ENCODE measurements at regions not wholly inside any gene's neighbourhood (a gene's known extent, or its start where the extent isn't known, plus 50 kb on each side); places are given as distances from the start of the nearest gene placed in this dataset.
A peak's percentile ranks its signal among the peaks of the same experiment; 100 is the strongest.

DNA sequence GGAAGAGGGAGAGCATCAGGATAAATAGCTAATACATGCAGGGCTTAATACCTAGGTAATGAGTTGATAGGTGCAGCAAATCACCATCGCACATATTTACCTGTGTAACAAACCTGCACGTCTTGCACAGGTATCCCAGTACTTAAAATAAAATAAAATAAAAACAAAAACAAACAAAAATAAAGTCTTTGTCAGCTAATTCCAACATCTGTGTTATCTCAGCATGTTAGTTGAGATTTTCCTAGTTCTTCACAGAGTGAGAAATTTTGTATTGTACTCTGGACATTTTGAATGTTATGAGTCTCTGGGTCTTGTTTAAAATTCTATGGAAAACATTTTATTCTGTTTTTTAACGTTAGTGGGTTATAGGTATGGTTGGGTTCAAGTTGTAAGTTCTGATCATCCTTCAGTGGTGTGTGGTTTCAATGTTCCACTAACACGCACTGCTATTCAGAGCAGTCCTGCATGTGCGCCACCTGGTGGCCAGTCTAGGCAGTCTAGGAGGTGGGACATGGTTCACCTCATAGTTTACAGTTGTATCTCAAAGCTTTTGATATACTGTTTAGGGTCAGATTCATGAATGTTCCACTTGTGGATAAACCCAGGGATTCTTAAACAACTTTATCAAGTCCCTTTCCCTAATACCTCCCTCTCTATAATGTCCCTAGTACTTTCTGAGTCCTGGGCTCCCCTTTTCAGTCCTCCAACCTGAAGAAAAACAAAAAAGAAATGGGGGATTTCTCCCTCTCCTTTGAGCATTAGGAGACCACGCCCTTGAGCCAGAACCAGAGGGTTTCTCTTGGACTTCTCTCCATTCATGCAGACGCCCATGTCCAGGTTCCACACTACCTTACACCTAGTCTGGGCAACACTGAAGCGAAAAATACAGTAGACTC lies 213.4 kb upstream of the GATA6 start:
- TF ChIP-seq CTCF (IDR thresholded peaks at IDR 0.05 in 2 of 3, conservative IDR thresholded peaks at IDR 0.05 in 1 of 3; ENCODE audit: borderline replicate concordance in 1 of 3, insufficient read depth in 1 of 3, low read depth in 2 of 3, low read length in 2 of 3) (peak; percentile 52 to 98 (median 97); a peak in 5 of 6 replicates), POLR2A (IDR thresholded peaks at IDR 0.05; ENCODE audit: borderline replicate concordance, extremely low read depth, insufficient read depth, insufficient read length) (no peak), SP1 (IDR thresholded peaks at IDR 0.05; ENCODE audit: low read depth) (no peak), ZNF274 (IDR thresholded peaks at IDR 0.05; ENCODE audit: low read depth, low read length) (no peak), POLR2AphosphoS5 (IDR thresholded peaks at IDR 0.05; ENCODE audit: low read depth, low read length) (no peak), MAX (IDR thresholded peaks at IDR 0.05) (no peak)

All from HCT116 (cell line).